Brain microvascular endothelial cell (primary cell): ENCODE measurements at regions not wholly inside any gene's neighbourhood (a gene's known extent, or its start where the extent isn't known, plus 50 kb on each side); places are given as distances from the start of the nearest gene placed in this dataset.

ENCODE experiments used
- DNase-seq: peaks from one replicate; pipeline ENCODE4 v3.0.0-alpha.2; 2020
- H3K27ac ChIP-seq: fragments of 250-450 bp; sonication (Bioruptor Pico); 2 replicates; pipeline ENCODE4 v1.5.1; 2020; ENCODE audit warnings: mild to moderate bottlenecking, moderate library complexity
- H3K27me3 ChIP-seq: fragments of 250-450 bp; sonication (Bioruptor Pico); replicated peaks from 2 replicates; pipeline ENCODE4 v1.5.1; 2020; ENCODE audit warnings: mild to moderate bottlenecking
- H3K36me3 ChIP-seq: fragments of 250-450 bp; sonication (Bioruptor Pico); replicated peaks from 2 replicates; pipeline ENCODE4 v1.5.1; 2020; ENCODE audit warnings: mild to moderate bottlenecking
- H3K4me3 ChIP-seq: 2 replicates; pipeline ENCODE4 v1.5.1; 2011; ENCODE audit warnings: low read depth, mild to moderate bottlenecking, control low read depth, low read length, moderate library complexity
- CTCF ChIP-seq: IDR thresholded peaks from 2 replicates; pipeline ENCODE4 v1.5.1; 2011; ENCODE audit warnings: low read depth, mild to moderate bottlenecking, moderate library complexity, low read length, control low read depth, inconsistent platforms; ENCODE audit errors: missing control alignments
- in situ Hi-C: cut with HindIII; loops from 2 replicates; pipeline ENCODE4 v1.10.0; 2017; ENCODE audit warnings: low sequenced_read_pairs, low pct_ligation_motif_present

GRCh38 chr5:165863239-165863638, 2357.8 kb downstream of the MAT2B start:
- no peak for TF ChIP-seq CTCF
- Histone ChIP-seq H3K4me3 (no peak overlapping the region), H3K36me3 (no peaks in the 10 kb centered on the region), H3K27ac (no peak overlapping the region), H3K27me3 (no peaks in the 10 kb centered on the region)
- in situ Hi-C loops, result no loop called here
- DNase-seq, result no peak

- TF ChIP-seq CTCF, result no peak
- DNase-seq, result no peak
- Histone ChIP-seq H3K36me3 (no peaks in the 10 kb centered on the region), H3K27ac (no peak overlapping the region), H3K27me3 (no peaks in the 10 kb centered on the region), H3K4me3 (no peak overlapping the region)
- in situ Hi-C loops, result no loop called here
Measured at GRCh38 chr5:165871291-165871690, 2365.9 kb downstream of the MAT2B start.

DNA sequence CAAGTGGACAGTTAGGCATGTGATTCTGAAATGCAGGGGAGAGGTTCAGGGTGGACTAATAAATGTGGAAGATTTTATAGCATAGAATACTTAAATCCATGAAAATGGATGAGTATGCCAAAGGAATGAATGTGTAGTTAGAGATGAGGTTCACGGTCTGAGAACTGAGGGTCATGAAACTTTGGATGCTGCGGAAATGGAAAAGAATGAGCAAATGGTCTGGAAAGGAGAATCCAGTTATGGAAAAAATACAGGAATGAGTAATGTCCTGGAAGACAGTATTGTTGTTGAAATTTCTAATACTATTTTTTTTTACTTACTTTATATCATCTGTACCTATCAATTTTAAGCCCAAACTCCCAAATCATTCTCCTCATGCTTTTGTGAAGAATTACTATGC, 2369.4 kb downstream of the MAT2B start:
- no peak for TF ChIP-seq CTCF
- Histone ChIP-seq H3K27ac (no peak overlapping the region), H3K27me3 (no peaks in the 10 kb centered on the region), H3K4me3 (no peak overlapping the region), H3K36me3 (no peaks in the 10 kb centered on the region)
- in situ Hi-C loops, result no loop called here
- no peak for DNase-seq

- no peak overlapping the region for H3K27ac ChIP-seq
- no peaks in the 10 kb centered on the region for H3K27me3 ChIP-seq
- H3K4me3 ChIP-seq, result no peak overlapping the region
- TF ChIP-seq CTCF, result no peak
- H3K36me3 ChIP-seq, result no peaks in the 10 kb centered on the region
- no peak for DNase-seq
- in situ Hi-C loops, result no loop called here
Measured at GRCh38 chr5:165876538-165876937, 2371.1 kb downstream of the MAT2B start.

DNA sequence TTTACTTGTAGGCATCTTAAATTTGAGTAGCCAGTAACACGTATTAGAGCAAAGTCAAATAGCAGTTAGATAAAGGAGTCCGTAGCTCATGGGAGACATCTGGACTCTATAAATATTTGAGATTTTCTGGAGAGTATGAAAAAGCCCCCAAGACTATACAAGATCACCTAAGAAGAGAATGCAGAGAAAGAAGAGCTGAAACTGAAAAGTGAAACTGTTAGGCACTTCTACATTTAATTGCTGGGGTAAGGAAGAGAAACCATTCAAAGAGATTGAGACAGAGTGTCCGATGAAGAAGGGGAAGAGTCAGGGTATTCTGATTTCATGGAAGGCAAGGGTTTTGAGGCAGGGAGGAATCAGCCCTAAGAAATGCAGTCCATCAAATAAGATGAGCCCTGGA, 2372.1 kb downstream of the MAT2B start:
- DNase-seq, result no peak
- no peak for TF ChIP-seq CTCF
- no peak overlapping the region for H3K4me3 ChIP-seq
- no peaks in the 10 kb centered on the region for H3K27me3 ChIP-seq
- in situ Hi-C loops, result no loop called here
- H3K36me3 ChIP-seq, result no peaks in the 10 kb centered on the region
- no peak overlapping the region for H3K27ac ChIP-seq

GRCh38 chr5:165881259-165881658, 2375.8 kb downstream of the MAT2B start:
- Histone ChIP-seq H3K36me3 (no peaks in the 10 kb centered on the region), H3K27me3 (no peaks in the 10 kb centered on the region), H3K4me3 (no peak overlapping the region), H3K27ac (no peak overlapping the region)
- in situ Hi-C loops, result no loop called here
- DNase-seq, result no peak
- no peak for TF ChIP-seq CTCF
